ENCODE measurements at regions not wholly inside any gene's neighbourhood (a gene's known extent, or its start where the extent isn't known, plus 50 kb on each side); places are given as distances from the start of the nearest gene placed in this dataset.

DNA sequence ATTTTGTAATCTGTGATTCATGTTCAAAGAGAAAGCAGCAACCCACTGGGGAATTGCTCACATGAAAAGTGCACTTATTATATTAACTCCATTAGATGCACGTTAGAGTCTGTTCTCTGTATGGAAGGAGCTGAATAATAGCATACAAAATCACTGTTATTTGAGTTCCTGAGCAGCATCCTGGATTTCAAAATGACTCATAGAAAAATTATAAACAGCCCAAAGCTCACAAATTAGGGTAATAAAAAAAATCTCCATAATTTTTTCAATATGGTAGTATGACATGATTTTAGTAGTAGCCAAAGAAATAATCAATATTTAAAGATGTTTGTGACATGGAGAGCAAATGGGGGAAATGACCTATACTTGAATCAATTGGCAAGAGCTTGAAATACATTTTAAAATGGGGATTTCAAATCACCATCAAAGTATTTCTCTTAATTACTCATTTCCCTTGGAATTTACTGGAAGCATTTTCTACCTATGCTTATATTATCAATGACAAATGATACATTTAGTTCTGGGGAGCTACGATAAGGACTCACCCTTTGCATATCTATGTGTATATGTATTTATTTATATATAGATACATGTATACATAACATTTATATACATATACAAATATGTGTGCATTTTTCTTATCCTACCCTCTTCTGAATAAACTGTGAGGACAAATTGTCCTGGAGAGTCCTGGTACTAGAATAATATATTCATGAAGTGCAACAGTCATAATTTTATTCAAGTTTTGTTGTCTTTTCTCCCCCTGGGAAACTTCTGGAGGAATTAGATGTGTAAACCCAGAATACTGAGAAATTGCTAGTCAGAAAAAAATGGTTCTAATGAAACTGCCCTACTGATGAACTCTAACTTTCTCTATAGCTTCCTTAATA, 116.3 kb downstream of the RPL22L1 start:
- DNase-seq (ENCODE audit: low read depth in 2 of 2): no peak

DNA sequence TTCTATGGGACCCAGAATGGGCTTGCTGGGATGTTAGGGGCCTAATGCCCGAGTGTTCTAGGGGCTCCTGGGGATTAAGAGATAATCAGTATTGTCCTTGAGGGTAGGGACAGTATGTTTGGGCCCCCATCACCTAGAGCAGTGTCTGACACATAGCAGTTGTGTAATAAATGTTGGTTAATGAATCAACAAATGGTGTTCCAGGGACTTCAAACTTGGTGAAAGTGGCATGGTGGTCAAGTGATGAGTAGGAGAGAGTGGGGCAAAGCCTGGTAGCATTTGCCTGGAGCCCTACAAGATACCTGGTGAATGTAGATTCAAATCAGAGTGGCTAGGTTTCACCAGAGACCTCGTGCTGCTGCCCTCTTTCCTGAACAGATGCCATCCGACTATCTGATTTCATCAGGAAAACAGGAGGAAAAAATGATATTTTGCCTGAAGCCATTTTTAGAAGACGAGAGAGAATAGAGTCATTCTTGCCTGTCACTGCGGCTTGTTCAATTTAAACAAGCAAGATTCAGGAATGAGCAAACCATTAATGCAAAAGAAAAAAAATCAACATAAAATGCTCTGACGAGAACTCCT, 117.3 kb downstream of the RPL22L1 start:
- DNase-seq (ENCODE audit: low read depth in 2 of 2): no peak

DNA sequence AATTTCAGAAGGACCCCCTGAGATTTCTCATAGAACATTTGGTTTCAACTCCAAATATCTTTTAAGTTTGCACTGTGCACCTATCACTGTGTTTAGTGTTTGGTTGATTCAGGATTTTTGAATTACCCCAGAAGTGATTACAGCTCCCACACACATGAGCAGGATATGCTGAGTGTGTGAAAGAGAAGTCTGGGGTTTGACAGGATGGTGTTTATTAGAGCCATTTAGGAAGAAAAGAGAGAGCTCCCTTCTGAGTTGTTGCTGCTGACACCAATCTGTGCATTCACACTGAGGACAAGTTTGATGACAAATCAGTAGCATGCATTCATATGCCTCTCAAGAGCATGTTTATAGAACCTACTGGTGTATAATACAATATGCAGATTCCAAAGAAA, 118.1 kb downstream of the RPL22L1 start:
- no peak for DNase-seq (ENCODE audit: low read depth in 2 of 2)

DNA sequence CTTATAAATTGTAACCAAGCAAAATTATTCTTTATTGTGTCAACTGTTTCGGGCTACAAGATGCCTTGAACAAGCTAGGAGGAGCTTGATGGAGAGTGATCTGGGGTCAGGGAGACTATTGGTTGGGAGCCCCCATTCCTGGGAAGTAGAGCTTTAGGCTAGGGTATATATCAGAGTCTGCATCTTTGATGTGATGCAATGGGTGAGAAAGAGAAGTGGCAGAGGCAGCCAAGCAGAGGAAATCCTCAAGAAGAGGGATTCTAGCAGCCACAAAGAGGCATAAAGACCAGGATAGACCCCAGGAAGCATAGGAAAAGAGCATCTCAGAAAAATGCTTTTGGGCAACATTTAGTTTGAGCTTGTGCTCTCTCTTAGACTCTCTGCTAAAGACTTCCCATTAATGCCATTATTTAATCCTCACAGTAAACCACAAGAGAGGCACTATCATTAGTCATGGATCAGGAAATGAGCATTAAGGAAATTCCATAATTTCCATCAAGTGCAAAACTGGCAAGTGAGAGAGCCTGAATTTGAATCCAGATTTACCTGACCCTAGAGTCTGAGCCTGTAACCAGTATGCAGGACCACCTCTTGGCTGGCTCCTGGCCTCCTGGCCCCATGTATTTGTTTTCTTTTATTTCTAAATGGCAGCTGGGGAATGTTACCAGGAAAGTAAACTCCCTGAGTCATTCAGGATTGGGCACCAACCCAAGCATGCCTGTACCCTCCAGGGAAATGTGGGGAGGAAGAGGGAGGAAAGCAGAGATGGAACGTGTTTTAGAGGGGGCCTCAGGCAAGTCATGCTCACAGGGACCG, 118.7 kb downstream of the RPL22L1 start:
- DNase-seq (ENCODE audit: low read depth in 2 of 2): no peak

DNA sequence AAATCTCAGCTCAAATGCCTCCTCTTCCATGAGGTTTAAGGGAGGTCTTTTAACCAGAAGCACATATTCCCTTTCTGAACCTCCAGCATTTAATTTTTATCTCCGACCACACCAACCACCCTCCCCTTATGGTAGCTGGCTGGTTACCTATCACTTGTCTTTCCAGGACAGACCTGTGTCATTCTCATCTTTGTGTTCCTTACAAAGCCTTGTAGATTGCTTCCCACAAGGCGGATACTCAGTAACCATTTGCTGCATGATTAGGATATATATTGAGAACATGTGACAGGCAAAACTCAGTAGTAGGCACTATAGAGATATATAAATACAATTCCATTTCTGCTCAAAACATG, 119.5 kb downstream of the RPL22L1 start:
- no peak for DNase-seq (ENCODE audit: low read depth in 2 of 2)

DNA sequence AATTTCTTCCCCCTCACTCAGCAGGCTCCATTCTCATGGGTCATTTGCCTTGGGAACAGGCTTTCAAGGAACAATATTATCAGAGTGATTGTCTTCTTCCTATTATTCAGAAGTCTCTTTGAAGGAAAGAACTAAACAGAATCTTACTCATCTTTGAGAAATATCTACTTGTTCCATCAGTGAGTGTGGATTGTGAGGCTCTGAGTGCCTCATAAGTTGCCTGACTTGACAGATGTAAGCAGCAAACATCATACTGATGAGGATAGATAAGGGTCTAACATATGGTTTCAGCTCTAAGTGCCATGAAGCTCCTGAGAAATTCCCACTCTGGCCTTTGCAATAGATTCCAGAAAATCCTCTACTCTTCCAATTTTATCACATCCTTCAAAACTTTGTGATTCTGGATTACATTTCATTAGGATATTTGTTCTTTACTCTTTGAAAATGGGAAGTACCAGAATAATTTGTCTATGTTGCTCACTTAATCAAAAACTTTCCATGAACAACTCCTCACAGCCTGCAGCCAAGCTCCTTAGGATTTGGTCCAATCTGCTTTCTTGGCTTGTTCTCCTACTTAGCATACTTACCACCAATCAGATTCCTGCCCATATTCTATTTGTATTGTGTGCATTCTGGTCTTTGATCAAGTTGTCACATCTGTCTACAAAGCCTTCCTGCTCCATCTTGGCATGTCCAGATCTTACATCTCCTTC, 120.1 kb downstream of the RPL22L1 start:
- DNase-seq (ENCODE audit: low read depth in 2 of 2): no peak

DNA sequence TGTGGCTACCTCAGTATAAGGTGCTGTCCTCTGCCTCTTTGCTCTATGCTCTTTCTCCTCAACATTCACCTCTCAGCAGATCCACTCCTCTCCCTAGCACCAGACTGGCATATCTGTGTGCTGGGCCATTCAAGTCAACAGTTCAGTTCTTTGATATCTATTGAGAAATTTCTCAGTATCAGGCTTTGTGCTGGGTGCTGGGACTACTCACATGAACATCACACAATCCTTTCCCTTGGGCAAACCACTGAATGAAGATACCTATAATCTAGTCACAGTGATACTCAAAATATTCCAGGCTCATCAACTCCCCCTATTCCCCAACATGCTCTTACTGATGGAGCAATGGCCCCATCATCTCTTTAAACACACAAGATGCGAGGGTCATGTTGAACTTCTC, 120.8 kb downstream of the RPL22L1 start:
- DNase-seq (ENCODE audit: low read depth in 2 of 2): no peak

DNA sequence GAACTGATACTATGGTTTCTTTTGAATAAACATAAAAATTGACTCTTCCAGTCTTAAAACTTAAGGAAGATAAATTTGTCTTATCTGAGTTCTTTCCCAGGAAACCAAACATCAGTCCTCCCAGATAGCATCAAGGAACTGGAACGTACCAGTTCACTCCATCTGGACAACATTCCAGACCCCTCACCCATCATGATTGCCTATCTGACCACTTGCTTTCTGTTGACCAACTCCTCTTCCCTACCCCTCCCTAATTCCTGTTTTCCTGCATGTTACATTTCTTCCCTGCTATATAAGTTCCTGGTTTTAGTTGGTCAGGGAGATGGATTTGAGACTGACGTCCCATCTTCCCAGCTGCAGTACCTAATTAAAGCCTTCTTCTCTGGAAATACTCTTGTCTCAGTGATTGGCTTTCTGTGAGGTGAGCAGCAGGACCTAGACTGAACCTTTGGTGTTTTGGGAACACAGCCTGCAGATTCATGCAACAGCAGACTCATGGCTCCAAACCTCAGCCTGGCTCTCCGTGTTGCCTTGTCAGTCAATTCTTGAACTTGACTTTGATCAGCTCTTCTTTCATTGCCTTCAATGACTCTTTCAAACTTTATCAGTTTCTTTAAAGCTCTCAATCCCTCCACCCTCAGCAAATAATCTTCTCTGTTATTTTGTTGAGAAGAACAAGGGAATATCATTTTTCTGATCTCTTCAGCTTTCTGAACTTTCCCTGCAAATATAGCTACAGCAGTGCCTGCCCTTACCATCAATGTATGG, 123.6 kb downstream of the RPL22L1 start:
- no peak for DNase-seq (ENCODE audit: low read depth in 2 of 2)

DNA sequence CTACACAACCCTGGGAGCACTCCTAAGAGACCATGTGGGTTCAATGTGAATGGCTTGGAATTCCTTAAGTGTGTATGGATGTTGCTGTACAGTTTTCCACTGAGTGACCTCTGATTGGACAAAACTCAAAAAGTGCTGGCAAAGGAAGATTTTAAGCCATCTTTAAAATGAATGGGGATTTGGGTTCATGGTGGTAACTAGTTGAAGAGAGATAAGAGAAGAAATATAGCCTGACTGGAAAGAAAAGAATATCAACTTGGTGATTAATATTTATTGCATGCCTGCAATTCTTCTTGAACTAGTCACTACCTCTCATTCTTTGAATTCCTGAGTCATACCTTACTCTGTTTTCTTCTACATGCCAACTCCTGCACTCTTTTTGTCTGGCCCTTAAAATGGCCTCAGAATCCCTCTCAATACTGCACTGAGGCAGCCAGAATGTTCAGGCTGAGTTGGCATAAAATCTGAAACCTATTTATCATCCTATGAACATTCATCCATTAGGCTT, 124.7 kb downstream of the RPL22L1 start:
- DNase-seq (ENCODE audit: low read depth in 2 of 2): no peak

DNA sequence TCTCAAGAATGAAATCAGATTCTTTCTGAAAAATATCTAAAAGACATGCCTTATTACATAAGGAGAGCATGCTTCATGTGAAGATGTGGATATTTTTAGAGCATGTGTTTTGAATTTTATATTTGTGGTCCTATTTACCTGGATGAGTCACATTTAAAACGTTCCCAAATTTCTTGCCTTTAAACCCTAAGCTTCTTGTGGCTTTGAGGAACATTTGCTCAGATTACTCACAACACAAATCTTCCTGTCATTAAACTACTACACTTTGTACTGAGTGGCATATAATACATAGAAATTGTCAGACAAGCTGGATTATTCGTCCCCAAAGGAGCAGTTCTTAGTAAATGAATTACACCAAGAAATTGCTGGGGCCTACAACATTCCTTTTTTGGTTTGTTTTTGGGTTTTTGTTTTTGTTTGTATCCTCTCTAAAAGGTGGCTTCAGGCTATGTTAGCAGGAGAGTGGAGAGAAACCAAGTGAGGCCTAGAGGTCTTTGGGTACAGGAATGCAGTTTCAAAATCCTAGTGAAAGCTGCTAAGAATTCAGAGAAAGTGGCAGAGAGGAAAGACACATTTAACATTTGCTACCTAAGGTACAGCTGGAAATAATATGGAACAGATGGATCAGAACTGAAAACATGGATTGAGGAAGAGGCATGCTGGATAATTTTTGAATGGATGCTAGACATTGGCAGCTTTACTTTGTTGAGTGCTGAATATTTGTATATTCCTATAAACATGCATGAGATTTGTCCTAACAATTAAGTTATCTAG, 128.1 kb downstream of the RPL22L1 start:
- no peak for DNase-seq (ENCODE audit: low read depth in 2 of 2)

DNA sequence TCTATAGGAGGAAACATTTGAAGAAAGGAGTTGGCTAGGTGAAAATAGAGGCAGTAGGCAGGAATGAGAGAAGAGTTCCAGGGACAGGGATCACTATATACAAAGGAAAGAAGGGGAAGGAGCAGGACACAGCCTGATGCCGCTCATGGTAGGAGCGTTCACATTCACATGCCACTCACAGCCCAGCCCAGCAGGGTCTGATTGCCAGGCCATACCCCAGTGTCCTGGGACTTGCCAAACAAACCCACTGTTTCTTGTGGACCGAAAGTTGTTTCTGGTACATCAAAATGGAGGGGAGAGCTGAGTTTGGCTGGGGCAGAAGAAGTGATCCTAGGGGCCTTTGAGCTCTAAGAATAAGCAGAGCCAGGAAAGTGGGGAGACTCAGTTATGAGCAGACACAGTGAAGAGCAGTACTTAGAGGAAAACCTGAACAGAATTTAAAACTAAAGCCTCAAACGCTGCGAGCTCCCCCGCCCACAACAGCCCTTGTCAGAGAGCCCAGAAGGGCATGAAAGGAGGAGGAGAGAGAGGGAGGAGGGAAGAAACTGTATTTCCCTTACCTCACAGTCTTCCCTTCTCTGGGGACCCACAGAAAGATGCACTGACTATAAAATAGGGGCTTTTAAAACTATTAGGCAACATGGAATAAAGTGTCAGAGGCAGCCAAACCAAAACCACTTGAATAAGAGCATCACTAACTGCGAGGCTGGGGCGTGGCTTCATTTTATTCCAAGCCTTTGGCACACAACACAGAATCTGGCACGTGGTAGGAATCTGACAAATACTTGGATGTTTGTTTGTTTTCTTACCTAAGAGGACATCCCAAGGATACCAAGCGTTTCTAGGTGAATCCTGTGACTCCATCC, 129.0 kb downstream of the RPL22L1 start:
- no peak for DNase-seq (ENCODE audit: low read depth in 2 of 2)

DNA sequence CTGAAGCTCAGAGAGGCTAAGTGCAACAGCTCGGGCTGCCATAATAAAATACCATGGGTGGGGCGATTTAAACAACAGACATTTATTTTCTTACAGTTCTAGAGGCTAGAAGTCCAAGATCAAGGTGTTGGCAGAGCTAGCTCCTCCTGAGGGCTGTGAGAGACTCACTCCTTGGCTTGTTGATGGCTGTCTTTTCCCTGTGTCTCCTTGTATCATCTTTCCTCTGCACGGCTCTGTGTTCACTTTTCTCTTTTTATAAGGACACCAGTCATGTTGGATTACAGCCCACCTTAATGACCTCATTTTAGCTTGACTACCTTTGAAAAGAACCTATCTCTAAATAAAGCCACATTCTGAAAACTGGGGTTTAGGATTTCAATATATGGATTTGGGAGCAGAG, 129.7 kb downstream of the RPL22L1 start:
- DNase-seq (ENCODE audit: low read depth in 2 of 2): no peak

DNA sequence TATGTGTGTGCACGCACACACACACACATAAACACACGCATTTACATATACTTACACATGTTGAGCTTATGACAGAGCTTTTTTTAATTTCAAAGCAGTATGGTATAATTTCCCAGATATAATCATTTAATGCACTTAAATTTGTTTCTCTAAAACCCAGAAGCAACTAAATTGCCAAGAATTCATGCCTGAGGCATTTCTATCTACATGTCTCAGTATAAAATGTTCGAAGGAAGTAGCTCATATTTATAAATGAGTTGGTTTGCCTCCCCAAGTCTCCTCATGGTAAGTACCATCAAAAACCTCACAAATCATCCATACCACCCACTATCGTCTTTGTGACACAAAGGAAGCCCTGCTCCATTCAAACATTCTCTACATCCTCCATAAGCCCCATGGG, 130.6 kb downstream of the RPL22L1 start:
- DNase-seq (ENCODE audit: low read depth in 2 of 2): no peak

DNA sequence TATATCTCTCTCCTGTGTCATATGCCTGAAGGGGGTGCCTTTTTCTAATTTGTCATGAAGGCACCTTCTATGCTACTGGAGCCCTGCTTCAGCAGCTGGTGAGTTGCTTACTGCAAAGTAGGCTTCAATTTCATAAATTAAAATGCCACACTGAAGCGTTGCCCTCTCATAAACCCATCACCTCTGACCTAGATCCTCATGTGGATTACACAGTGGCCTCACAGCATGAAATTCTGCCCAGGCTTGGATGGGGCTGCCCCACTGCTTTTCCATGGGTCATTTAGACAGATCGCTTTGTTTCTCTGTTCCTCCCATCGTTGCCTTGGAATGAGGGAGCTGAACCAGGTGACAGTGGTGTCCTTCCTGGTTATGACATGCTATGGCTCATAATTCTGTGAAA, 131.2 kb downstream of the RPL22L1 start:
- no peak for DNase-seq (ENCODE audit: low read depth in 2 of 2)

DNA sequence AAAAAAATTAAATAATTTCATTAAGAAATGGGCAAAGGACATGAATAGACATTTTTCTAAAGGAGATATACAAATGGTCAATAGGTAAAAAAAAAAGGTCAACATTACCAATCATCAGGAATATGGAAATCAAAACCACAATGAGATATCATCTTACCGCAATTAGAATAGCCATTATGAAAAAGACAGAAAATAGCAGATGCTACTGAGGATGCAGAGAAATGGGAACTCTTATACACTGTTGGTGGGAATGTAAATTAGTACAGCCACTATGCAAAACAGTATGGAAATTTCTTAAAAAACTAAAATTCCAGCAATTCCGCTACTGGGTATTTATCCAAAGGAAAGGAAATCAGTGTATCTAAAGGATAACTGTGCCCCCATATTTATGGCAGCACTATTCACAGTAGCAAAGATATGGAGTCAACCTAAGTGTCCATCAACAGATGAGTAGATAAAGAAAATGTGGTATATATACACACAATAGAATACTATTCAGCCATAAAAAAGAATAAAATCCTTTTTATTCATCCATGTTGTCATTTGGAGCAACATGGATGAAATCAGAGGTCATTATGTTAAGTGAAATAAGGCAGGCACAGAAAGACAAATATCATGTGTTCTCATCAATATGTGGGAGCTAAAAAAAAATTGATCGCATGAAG, 132.4 kb downstream of the RPL22L1 start:
- DNase-seq (ENCODE audit: low read depth in 2 of 2): no peak

DNA sequence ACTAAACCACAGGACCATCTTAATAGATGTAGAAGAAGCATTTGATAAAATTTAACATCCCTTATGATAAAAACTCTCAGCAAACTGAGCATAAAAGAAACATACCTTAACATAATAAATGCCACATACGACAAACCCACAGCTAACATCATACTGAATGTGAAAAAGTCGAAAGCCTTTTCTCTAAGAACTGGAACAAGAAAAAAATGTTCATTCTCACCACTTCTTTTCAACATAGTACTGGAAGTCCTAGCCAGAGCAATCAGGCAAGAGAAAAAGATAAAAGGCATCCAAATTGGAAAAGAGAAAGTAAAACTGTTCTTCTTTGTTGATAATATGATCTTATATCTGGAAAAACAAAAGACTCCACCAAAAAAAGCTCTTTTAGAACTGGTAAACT, 134.2 kb downstream of the RPL22L1 start:
- DNase-seq (ENCODE audit: low read depth in 2 of 2): no peak

DNA sequence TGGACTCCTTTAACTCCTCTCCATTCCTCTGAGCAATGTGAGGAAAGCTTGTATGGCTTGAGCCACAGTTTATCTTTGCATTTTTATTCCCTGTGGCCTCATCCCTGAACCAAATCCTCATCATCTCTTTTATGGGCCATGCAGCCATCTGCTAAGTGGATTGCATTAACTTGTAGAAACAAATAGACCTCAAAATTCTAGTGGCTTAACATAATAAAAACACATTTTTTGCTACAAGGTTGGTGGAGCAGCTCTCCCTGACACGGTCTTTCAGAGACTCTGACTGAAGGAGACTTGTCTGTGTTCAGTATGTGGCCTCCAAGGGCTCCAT, 135.3 kb downstream of the RPL22L1 start:
- no peak for DNase-seq (ENCODE audit: low read depth in 2 of 2)

DNA sequence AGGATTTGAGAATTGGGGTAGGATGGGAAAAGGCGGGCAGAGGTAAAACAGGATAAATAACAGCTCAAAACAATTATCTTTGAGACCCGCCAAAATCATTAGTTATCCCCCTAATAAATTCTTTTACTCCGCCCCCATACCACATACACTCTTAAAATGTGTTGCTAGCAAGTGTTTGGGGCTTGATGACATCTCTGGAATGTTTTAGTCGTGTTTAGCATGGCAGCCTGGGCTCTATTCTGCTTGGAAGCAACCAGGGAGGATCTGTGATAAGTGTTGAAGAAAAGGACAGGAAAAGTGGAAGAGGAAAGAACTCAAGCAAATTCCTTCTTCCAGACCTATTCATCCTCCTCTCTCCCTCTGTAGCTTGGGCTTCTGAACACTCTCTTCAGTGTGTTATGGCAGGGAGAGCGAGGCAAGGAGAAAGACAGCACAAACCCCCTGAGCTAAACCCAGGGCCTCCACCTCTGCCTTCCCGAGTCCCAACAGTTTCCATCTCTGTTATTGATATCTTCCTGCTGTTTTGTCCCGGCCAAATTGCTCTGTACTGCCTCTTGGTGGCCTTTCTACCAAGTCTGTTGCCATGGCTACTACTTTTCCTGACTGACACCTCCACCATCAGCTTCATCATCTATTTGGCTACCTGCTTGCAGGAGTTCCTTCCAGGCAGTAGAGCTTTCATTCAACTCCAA, 135.8 kb downstream of the RPL22L1 start:
- no peak for DNase-seq (ENCODE audit: low read depth in 2 of 2)
